ENCODE measurements at regions not wholly inside any gene's neighbourhood (a gene's known extent, or its start where the extent isn't known, plus 50 kb on each side); places are given as distances from the start of the nearest gene placed in this dataset.

GRCh38 chr5:174426851-174427250 is 297.5 kb upstream of the MSX2 start:
- TF ChIP-seq, protein P1, sequence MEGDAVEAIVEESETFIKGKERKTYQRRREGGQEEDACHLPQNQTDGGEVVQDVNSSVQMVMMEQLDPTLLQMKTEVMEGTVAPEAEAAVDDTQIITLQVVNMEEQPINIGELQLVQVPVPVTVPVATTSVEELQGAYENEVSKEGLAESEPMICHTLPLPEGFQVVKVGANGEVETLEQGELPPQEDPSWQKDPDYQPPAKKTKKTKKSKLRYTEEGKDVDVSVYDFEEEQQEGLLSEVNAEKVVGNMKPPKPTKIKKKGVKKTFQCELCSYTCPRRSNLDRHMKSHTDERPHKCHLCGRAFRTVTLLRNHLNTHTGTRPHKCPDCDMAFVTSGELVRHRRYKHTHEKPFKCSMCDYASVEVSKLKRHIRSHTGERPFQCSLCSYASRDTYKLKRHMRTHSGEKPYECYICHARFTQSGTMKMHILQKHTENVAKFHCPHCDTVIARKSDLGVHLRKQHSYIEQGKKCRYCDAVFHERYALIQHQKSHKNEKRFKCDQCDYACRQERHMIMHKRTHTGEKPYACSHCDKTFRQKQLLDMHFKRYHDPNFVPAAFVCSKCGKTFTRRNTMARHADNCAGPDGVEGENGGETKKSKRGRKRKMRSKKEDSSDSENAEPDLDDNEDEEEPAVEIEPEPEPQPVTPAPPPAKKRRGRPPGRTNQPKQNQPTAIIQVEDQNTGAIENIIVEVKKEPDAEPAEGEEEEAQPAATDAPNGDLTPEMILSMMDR (IDR thresholded peaks at IDR 0.05; ENCODE audit: poor library complexity) = no peak
- no peak for TF ChIP-seq EZH2 (IDR thresholded peaks at IDR 0.05; ENCODE audit: borderline replicate concordance)
